A549 (cell line): ENCODE measurements at regions not wholly inside any gene's neighbourhood (a gene's known extent, or its start where the extent isn't known, plus 50 kb on each side); places are given as distances from the start of the nearest gene placed in this dataset.

Experiments used
- CHD2 ChIP-seq: fragments of 150-350 bp; IDR thresholded peaks from 2 replicates; pipeline ENCODE4 v1.6.1; 2014; ENCODE audit warnings: low read length; ENCODE audit not compliant: partially characterized antibody
- EP300 ChIP-seq, 2 experiments: fragments of >200 bp; sonication (Bioruptor Twin); formaldehyde crosslinking; IDR thresholded peaks; 2 replicates in 1 of 2; 3 replicates in 1 of 2; pipeline ENCODE4 v1.6.1; 2016 to 2017
- MAZ ChIP-seq: fragments of 150-350 bp; IDR thresholded peaks from 2 replicates; pipeline ENCODE4 v1.6.1; 2014; ENCODE audit warnings: antibody characterized with exemption, low read depth, low read length, borderline replicate concordance
- PHF8 ChIP-seq: fragments of 200-600 bp; sonication (generic); IDR thresholded peaks from 2 replicates; pipeline ENCODE4 v1.6.1; 2016; ENCODE audit warnings: low read depth, mild to moderate bottlenecking, antibody characterized with exemption, moderate library complexity, borderline replicate concordance

GRCh38 chr4:177093964-177094363 lies 215.7 kb upstream of the NEIL3 start:
- TF ChIP-seq MAZ = no peak
- TF ChIP-seq CHD2 = no peak
- no peak for TF ChIP-seq PHF8
- TF ChIP-seq EP300 (IDR thresholded peaks at IDR 0.05) = no peak
